ENCODE measurements at regions not wholly inside any gene's neighbourhood (a gene's known extent, or its start where the extent isn't known, plus 50 kb on each side); places are given as distances from the start of the nearest gene placed in this dataset.
"Not testable (repeated sequence)": the region's sequence is repeated elsewhere in the genome, so short reads cannot be mapped to it uniquely, and the experiment has no call there.

GRCh38 chr5:103772248-103772647, 209.7 kb upstream of the NUDT12 start:
- ChIA-PET CTCF (no interaction called here), POLR2A (no interaction called here)

- POLR2A ChIA-PET, result no interaction called here
- CTCF ChIA-PET, result no interaction called here
Measured at GRCh38 chr5:103764403-103764802, 201.8 kb upstream of the NUDT12 start.

GRCh38 chr5:103758996-103759395, 196.4 kb upstream of the NUDT12 start:
- CTCF ChIA-PET, result no interaction called here
- POLR2A ChIA-PET, result no interaction called here

DNA sequence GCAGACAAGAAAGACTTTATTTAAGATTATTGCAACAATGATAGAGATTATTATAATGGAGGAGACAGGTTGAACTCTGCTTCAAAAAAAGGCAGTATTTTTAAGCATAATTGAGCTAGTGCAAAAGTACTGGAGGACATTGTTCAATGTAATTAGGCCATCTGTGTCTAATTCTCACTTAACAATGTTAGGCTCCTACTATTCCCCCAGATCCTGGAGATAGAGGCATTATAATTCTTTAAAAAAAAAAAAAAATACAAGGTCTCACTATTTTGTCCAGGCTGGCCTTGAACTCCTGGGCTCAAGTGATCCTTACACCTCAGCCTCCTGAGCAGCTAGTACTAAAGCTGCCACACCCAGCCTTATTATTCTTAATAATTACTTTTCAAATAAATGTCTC, 193.4 kb upstream of the NUDT12 start:
- ChIA-PET CTCF (no interaction called here), POLR2A (no interaction called here)

GRCh38 chr5:103745353-103746065, 182.9 kb upstream of the NUDT12 start:
- CTCF ChIA-PET, result no interaction called here
- POLR2A ChIA-PET, result no interaction called here

GRCh38 chr5:103744159-103744558, 181.6 kb upstream of the NUDT12 start:
- ChIA-PET POLR2A (no interaction called here), CTCF (no interaction called here)

DNA sequence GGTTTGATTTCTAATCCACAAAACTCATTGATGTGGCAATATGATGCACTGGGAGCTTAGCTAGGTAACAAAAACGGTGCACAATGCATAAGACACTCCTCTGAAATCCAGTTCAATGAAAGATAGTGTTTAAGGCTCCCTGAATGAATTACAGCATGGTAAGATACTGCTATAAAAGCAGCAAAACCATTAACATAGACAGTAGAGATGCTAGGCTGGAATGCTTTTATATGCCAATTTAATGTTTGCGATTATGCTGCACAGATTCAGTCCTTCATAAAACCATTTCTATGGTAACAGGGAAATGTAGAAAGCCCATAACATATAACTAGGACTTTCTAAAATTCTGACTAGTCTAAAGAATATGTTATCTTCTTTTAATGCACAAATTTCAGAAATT, 180.8 kb upstream of the NUDT12 start:
- ChIA-PET POLR2A (no interaction called here), CTCF (no interaction called here)

GRCh38 chr5:103741984-103742383, 179.4 kb upstream of the NUDT12 start:
- CTCF ChIA-PET, result no interaction called here
- POLR2A ChIA-PET, result no interaction called here

GRCh38 chr5:103736343-103736742, 173.8 kb upstream of the NUDT12 start:
- CTCF ChIA-PET, POLR2A ChIA-PET: not testable (repeated sequence)

GRCh38 chr5:103724271-103724670, 161.7 kb upstream of the NUDT12 start:
- POLR2A ChIA-PET, result no interaction called here
- CTCF ChIA-PET, result no interaction called here

GRCh38 chr5:103721183-103721582, 158.6 kb upstream of the NUDT12 start:
- POLR2A ChIA-PET, result no interaction called here
- CTCF ChIA-PET, result no interaction called here

DNA sequence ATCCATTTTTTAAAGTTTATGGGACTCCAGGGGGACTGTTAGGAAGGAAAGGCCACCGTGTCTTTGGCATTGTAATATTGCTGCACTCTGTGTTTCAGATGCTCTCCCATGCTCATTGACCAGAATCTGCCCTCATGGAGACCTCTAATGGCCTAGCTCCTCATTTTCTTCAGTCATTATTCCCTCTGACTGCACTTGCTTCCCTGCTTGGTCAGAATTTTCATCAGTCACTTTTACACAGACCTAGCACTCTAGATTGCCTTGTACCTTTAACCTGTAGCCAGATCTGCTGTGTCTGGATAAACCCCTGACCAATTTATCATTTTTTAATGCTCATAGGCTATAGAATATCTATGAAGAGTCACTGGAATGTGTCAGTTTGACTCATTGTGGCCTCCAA, 155.5 kb upstream of the NUDT12 start:
- ChIA-PET POLR2A (no interaction called here), CTCF (no interaction called here)

- CTCF ChIA-PET, result no interaction called here
- POLR2A ChIA-PET, result no interaction called here
Measured at GRCh38 chr5:103708601-103709000, 146.0 kb upstream of the NUDT12 start.

GRCh38 chr5:103706939-103707682, 144.5 kb upstream of the NUDT12 start:
- ChIA-PET CTCF (interaction anchor here (0.6 kb wide), 1 partner anchor 212 kb away, joined by 3 read pairs; no protein-coding TSS in a partner anchor), POLR2A (no interaction called here)

DNA sequence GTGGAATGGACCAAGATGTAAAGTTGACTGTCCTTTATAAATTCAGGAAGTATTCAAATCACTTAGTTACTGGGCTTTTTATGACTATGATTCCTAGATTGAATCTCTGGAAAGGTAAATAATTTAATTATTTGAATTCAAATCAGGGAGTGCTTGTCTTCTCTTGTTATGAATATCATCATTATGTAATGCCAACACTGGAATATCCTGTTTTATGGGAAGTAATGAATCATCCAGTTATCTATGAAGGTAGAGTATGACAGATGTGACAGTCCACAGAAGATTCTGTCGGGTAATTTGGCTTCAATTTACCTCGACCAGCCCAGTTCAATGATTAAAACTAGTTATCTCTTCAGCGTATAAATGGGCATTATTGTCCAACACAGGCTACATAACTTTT, 141.0 kb upstream of the NUDT12 start:
- ChIA-PET POLR2A (no interaction called here), CTCF (interaction anchor here (0.7 kb wide), 1 partner anchor 284 kb away, joined by 5 read pairs; no protein-coding TSS in a partner anchor)

- POLR2A ChIA-PET, result no interaction called here
- CTCF ChIA-PET, result no interaction called here
Measured at GRCh38 chr5:103693517-103693916, 130.9 kb upstream of the NUDT12 start.

- ChIA-PET POLR2A (no interaction called here), CTCF (no interaction called here)
Measured at GRCh38 chr5:103690676-103691075, 128.1 kb upstream of the NUDT12 start.

GRCh38 chr5:103679873-103680272, 117.3 kb upstream of the NUDT12 start:
- ChIA-PET CTCF (no interaction called here), POLR2A (no interaction called here)

GRCh38 chr5:103676198-103676597, 113.6 kb upstream of the NUDT12 start:
- CTCF ChIA-PET, POLR2A ChIA-PET: not testable (repeated sequence)

DNA sequence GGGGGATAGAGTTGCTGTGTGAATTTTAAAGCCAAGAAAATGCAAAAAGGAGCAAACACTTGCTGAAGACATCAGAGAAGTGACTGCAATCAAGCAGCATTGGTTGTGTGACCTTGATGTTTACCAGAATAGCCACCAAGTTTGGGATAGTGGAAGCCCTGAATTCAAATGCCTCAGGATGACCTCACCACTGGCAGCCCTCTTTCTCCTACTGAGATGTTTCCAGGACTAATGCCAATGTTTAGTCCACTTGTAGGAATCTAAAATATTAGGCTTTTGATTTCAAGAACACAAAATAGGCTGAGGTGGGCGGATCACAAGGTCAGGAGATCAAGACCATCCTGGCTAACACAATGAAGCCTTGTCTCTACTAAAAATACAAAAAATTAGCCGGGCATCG, 112.2 kb upstream of the NUDT12 start:
- POLR2A ChIA-PET, result no interaction called here
- CTCF ChIA-PET, result no interaction called here

GRCh38 chr5:103674251-103674650, 111.7 kb upstream of the NUDT12 start:
- POLR2A ChIA-PET, result no interaction called here

DNA sequence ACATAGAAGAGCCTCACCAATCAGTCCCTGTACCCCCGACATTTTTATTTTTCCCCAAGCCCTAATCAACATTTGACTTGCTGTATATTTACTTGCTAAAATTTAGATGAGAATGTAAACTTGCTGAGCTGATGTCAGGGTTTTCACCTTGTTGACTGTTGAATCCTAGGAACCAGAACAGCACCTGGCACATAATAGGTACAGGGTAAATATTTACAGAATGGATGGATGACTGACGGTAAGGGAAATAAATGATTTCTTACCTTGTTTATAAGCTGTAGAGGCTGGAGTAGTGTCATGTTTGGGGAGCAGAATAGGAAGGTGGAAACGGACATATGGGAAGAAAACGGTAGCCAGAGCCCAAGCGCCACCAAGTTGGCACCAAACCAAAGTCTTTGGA, 107.0 kb upstream of the NUDT12 start:
- POLR2A ChIA-PET, result no interaction called here
- CTCF ChIA-PET, result no interaction called here

More at GRCh38 chr5:103674251-103674650, 111.7 kb upstream of the NUDT12 start:
- CTCF ChIA-PET, result no interaction called here
